CD4-positive, alpha-beta T cell treated with Interleukin-12 subunit alpha and Interleukin-12 subunit beta, for 1 hour (primary cell): ENCODE measurements at regions not wholly inside any gene's neighbourhood (a gene's known extent, or its start where the extent isn't known, plus 50 kb on each side); places are given as distances from the start of the nearest gene placed in this dataset.

Source experiments
- DNase-seq: peaks from one replicate; pipeline ENCODE4 v3.0.0-alpha.2; 2020

DNA sequence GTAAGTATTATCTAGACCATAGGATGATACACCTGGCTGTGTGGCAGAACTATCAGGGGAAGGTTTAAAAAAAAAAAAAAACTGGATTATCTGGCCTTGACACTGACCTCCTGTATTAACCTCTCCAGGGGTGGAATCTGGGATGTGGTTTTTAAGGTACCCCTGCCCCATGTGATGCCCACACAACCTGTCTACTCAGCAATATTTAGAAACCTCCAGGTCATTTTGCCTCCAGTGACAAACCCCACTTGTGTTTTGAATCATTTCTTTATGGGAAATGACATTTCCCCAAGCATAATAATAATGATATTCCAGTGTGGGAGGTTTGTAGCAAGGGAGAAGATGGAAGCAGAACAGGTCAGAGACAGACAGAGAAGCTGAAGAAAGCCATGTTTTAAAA is 179.1 kb downstream of the RSL24D1 start:
- no peak for DNase-seq

DNA sequence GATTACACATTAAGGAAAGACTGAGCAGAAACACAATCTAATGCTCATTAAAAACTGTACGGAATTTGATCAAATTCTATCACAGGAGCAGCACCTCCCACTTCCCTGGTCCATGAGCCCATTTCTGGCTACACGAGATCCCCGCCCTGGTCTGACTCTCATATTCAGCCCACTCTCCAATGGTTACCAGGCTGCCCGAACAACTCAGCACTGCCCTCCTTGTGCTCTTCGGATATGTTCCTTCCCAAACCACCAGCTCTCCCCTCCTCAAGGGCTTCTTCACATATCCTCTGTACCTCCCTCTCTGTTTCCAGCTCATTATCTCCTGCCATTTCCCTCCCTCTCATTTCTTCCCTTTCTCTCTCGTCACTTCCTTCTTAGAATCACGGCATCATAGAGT is 180.5 kb downstream of the RSL24D1 start:
- no peak for DNase-seq

DNA sequence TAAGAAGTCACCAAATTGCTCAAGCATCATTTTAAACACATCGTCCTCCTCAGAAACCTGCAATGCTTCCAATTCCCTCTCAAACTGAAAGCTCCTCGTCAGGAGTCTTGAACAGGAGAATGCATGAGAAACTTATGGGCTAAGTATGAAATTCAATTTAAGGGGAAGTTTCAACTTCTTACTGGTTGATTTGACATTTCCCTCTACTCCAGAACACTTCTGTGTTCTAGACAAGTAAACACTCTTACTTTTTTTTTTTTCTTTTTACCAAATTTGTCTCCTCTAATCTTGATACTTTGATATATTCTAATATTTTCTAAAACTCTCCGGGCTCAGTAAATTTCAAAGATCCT is 181.7 kb downstream of the RSL24D1 start:
- no peak for DNase-seq

DNA sequence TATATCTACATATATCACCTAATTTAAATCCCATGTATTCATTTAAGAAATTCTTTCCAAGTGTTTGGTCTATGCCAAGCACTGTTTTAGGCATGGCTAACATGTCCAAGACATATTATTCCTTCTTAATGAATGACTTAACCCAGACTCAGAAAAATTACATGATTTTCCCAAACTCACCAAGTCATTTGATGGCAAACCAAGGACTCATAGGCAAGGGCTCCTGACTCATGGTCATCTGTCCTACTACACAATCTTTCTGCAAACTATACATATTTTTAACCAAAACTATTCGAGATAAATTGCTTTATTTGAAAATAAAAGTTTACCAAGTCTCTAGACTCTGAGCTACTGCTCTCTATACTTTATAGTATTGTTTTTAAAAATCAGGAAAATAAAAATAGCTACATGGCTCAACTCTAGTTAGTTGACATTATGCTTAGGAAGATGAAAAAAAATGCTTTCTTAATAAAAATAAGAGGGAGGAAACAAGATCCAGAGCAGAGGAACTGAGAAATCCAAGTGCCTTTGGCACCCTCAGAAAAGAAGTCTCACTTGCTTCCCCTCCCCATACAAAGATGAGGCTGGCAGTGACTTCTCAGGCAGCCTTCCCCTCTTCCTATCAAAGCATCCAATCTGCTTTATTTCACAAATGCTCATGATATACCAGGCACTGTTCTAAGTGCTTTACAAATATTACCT is 182.2 kb downstream of the RSL24D1 start:
- DNase-seq = no peak

DNA sequence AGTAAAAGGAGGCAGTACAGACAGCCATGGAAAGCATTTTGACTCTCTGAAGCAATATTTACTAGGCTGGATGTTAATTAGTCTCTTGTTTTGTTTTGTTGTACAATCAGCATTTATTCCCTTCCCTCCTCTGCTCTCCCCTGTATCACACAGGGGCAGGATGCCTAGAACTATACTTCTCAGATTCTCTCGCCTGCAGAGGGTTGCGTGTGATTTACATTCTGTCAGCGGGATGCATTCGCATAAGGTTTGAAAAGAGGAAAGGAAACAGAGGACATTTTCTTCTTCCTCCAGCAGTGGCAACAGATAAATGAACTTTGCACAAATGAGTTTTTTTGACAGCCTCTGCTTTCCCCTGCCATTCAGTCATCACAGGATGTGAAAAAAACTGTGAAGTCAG is 188.3 kb downstream of the RSL24D1 start:
- DNase-seq = no peak

DNA sequence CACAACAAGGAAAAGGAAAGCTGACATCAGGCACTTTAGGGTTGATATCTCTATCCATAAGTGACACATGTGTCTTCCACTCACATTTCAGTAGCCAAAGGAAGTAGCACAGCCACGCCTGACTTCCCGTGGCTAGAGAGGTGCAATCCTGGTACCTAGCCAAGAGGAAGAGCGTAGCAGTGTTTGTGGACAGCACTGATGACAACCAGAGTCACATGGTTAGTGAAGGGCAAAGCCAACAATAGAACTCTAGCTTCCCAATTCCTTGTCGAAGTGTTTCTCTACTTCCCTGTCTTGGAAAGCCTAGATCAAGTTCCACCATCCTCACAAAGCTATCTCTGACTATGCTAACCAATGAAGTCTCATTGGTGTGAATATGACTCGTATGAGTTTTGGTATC is 189.2 kb downstream of the RSL24D1 start:
- DNase-seq = no peak

DNA sequence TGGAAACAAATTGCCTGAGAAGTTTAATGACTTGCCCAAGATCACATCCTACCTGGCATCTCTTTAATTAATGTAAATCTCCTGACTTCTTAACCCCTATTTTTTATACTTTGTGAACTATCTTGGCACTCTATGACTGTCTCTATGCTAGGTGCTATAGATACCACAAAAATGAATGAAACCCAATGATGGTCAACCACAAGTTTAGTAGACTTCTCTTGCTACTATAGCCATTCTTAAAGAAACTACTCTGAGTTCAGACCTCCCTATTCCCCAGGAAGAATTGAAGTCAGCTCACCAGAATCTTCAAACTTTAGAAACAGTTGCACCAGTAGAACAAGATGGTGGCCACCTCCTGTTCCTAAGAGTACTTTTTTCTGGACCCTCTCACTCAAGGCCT is 191.1 kb downstream of the RSL24D1 start:
- no peak for DNase-seq

DNA sequence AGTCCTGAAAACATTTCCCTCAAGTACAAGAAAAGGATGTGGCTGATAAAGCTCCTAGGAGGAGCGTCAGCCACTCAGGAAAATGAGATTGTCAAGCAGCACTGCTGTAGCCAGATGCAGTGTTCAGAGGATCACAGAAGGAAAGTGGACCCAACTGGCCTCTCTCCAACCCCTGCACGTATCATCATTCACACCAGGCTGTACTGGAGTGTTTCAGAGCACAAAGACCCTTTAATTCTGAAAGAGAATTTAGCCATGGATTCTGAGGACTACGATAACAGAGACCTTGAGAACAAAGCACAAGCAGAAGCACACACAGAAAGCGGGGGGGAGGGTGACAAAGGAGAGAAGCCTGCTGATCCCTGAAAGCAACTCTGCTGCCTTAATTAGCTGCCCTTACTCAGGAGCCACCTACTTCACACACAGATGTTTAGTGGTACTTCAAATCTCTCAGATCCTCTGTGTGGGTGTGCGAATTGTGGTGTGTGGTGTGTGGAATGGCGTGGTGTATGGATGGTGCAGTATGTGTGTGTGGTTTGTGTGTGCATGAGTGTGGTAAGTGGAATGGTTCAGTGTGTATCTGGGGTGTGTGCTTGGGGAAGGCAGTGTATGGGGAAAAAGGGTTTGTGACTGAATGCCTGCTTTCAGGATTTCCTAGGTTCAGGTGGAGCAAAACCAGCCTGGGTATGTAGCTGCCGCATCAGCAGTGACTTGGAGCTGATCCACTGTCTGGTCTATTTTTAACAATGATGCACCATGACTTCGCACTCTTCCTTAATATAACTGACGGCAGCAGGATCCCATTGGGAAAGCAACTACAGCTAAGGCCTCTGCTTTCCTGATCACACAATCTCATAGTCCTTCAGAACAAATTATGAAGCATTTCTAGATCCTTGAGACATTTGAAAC is 192.5 kb downstream of the RSL24D1 start:
- DNase-seq = no peak

DNA sequence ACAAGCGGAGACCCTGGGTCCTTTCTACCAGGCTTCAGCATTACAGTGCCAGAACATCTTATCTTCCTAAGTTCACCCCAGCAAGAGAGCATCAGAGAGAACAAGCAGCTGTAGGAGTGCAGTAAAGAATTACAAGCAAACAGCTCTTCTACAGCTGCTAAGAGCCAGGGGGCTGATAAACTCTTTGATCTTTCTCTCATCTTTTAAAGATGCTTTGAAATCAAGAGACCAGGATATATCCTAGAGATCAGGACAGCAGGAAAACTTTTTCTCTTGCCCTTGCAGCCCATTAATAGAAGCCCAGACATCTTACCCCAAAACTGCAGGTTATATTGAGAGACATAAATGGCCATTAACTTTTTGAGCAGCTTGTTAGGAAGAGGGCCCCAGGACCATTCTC is 198.1 kb downstream of the RSL24D1 start:
- no peak for DNase-seq

DNA sequence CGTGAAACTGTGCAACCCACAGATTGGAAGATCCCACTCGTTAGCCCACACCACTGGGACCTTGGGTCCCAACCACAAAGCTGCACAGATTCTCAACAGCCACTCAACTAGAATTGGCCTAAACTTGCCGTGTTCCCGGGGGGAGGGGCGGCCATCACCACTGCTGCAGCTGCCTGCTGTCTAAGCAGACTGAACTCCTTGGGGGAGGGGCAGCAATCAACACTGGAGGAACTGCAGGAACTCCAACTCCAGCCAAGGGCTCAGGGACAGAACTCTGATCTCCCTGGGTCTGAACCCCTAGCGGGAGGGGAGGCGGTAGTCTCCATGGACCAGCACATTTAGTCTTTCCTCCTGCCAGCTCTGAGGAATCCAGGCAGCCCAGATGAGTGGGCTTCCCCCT is 205.9 kb downstream of the RSL24D1 start:
- no peak for DNase-seq

DNA sequence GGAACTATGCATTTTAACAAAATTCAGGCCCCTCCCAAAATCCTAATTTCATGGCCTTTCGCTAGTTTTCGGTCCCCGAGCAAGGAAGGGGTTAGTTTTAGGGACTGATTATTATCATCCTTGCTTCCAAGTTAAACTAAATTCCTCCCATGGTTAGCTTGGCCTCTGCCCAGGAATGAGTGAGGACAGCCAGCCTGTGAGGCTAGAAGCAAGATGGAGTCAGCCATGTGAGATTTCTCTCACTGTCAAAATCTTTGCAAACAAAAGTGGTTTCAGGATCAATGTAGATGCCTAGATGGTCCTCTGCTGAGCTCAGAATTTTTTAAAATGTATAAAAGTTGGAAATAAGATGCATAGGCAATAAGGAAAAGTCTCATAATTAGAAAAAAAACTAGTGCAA is 208.9 kb downstream of the RSL24D1 start:
- no peak for DNase-seq

DNA sequence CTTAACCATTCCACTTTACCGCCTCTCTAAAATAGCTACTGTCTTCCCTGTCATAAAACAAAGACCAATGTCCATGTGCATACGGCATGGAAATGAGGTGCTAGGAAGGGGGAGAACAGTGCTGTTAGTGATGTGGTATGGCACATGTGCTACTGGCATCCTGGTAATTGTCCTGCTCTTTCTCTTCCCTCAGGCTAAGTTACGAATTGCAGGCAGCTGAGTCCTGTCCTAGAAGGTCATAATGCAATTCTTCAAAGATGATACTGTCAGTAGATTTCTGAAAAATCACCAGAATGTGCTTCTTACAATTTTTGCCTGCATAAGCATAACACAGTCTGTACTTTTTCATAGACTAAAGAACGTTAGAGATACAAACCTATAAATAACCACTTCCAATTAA is 216.8 kb downstream of the RSL24D1 start:
- DNase-seq = no peak

DNA sequence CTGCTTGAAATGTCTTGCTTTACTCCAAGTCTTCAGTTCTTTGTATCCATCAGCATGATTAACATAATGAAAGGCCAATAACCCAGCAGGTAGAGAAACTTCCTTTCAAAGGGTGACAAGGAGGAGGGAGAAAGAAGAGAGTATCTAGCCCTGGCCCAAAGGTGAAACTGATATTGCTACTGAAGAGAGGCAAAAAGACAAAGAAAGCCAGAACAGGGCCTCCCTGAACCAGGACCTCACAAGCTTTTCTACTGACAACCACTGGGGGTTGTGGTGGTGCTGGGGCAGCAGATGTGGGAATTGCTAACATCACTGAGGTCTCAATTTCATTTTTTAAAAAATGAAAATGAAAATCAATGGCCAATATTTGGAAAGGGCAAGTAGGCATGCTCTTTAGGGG is 234.1 kb downstream of the RSL24D1 start:
- DNase-seq = no peak

DNA sequence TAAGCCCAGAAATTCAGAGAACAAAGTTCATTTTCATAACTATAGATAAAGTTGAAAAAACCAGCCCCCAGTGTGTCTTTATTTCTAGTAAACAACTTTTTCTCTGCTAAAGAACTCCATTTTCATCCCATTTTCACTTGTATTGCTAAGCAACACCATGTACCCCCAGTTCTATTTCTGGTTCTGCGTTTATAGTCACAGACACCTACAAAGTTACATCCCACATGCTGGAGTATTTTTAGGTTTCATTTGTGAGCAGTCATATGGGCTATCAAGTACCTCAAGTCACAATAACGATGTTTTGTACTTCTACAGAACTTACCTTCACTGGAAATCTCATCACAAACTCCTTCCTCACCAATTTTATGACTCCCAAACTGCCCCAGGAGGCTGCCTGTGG is 236.5 kb downstream of the RSL24D1 start:
- DNase-seq = no peak

DNA sequence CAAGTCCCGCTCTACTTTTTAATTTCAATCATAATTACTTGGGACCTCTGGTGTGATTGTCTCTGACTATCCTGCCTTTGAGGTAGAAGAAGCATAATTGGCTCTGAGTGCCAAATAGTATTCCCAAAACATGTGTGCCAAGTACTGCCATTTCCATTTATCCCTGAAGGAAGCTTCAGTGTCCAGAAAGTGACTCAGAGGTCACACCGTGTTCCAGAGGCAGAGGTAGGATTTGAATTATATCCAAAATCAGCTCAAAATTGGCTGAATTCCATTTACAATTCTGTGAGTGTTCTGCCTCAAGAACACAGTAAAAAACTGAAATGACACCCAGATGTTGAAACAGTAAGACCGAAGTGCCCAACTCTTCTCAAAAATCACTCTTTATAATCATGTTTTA is 255.3 kb downstream of the RSL24D1 start:
- DNase-seq = no peak

DNA sequence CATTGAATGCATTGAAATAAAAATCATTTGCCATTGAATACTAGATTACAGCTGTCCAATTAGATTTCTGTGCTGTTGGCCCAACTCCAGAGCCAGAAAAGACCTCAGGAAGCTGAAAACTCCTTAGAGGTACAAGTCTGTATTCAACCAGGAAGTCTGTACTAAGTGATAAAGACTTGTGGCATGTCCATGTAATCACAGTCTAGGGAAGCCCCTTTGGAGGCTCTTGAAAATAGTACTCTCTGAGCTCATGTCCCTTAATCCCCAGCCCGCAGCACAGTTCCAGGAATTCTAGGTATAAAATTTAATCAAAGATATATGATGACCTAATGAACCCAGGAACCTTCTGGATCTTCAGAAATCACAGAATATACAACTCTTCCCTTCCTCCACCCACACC is 279.4 kb downstream of the RSL24D1 start:
- DNase-seq = no peak

DNA sequence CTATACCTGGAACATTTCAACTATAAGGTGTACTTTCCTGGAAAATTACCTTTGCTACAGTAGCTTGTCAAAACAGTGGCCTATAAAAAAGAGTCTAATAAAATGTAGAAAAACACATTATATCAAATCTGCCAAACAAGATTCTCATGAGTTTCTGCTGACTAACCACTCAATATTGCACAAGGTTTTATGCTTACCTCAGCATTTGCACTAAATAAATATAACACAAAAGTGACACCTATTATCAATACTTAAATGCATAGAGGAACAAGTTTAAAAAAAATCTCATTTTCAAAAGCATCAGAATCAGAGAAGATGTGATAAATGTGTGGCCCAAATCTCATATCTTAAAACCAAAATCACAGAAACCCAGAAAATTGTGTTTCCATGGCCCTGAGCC is 281.4 kb downstream of the RSL24D1 start:
- no peak for DNase-seq

DNA sequence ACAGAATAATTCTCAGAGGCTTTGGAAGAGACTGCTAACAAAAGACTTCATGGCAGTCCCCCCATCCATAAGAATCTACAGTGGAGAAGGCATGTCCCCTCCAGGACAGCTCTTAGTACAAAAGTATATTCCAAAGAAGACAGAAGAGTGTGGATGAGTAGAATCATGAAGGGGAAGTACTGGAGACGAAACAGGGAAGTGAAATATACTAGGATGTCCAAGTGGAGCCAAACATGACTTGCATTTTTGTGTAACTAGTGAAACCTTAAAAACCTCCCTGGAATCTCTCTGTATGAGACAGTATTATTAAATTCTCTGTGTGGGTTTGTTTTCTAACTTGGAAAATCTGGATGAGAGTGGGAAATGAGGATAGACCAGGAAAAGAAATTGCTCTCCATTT is 312.4 kb downstream of the RSL24D1 start:
- no peak for DNase-seq

DNA sequence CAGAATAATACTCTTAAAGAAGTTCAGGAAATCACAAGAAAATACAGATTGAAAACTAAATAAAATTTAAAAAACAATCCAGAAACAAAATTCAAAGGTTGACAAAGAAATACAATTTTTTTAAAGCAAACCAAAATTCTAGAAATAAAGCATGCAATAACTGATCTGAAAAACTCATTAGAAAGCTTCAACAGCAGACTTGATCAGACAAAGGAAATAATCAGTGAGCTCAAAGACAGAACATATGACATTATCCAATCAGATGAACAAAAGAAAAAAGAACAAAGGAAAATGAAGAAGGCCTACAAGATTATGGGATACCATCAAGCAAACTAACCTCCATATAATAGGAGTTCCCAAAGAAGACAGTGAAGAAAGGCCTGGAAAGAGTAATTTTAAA is 336.8 kb downstream of the RSL24D1 start:
- DNase-seq = no peak

DNA sequence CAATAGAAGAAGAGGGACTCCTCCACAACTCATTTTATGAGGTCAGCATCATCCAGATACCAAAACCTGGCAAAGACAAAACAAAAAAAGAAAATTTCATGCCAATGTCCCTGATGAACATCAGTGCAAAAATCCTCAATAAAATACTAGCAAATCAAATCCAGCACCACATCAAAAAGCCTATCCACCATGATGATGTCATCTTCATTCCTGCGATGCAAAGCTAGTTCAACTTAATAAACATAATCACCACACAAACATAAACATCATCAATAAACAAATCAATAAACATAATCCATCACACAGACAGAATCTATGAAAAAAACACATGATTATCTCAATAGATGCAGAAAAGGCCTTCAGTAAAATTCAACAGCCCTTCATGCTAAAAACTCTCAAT is 342.1 kb downstream of the RSL24D1 start:
- DNase-seq = no peak

DNA sequence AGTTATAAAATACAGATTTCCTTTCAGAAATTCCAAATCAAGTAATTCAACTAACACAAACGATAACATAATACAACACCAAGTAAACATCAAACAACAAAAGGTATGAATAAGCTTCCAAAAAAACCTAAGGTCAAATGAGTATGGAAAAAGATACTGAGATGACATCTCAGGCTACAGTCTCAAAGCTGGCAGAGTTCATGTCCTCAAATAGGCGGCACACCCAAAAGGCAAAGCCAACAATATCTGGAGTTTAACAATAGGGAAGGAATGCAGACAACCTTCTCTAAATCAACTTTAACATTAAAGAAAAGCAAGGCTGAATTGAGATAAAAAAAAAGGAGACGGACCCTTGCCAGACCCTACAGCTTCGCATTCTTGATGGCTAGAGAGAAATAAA is 346.6 kb downstream of the RSL24D1 start:
- no peak for DNase-seq

DNA sequence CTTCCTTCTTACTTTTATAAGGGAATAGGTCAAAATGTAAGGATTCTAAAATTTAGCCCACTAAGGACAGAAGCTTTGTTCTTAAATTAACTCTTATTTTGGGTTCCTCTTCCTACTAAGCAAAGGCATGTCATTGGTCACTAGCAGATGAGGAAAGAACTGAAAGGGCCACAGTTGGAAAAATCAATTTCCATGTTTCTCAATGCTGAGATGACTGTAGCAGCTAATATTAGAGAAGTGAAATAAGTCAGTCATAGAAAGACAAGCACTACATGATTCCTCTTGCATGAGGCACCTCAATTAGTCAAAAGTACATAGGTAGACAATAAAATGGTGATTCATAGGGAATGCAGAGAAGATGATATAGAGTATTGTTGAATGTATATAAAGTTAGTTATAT is 353.7 kb downstream of the RSL24D1 start:
- DNase-seq = no peak

DNA sequence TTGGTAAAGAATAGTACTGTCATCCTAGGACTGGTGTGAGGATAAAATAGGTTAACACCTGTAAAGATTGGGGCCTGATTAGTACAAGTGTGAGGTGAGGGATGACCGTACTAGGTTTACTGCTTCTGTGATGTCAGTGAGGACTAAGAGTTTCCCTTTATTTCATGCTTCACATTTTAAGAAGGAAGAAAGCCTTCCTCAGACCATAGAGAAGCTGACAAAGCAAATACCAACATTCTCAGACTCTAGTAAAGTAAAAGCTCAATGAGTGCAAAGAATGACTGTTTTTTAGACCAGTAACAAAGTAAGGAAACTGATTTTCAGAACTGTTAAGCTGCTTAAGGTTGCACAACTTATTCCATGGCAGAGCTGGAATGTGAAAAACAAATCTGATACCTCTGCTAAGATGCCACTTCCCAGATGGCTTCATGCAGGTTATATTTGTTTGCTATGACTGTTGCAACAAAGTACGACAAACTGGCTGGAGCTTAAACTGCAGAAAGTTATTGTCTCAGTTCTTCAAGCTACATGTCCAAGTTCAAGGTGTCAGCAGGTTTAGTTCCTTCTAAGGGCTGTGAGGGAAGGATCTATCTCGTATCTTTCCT is 354.9 kb downstream of the RSL24D1 start:
- DNase-seq = no peak
